BLaER1 treated with 17β-estradiol and CSF1 and Interleukin-3, amounts not matched to agents 10 nM and 100 nM (cell line): ENCODE measurements at regions not wholly inside any gene's neighbourhood (a gene's known extent, or its start where the extent isn't known, plus 50 kb on each side); places are given as distances from the start of the nearest gene placed in this dataset.

ENCODE experiments used
- H3K27ac ChIP-seq, 11 experiments: shearing (Covaris generic); formaldehyde crosslinking; 2 replicates each; pipeline ENCODE4 v1.8.1; 2022
- H3K27me3 ChIP-seq, 11 experiments: shearing (Covaris generic); formaldehyde crosslinking; 2 replicates each; pipeline ENCODE4 v1.8.1; 2022
- H3K36me3 ChIP-seq, 11 experiments: shearing (Covaris generic); formaldehyde crosslinking; 2 replicates each; pipeline ENCODE4 v1.8.1; 2022
- H3K4me1 ChIP-seq, 10 experiments: shearing (Covaris generic); formaldehyde crosslinking; 2 replicates each; pipeline ENCODE4 v1.8.1; 2022
- H3K4me2 ChIP-seq, 11 experiments: shearing (Covaris generic); formaldehyde crosslinking; 2 replicates each; pipeline ENCODE4 v1.8.1; 2022
- H3K4me3 ChIP-seq, 10 experiments: shearing (Covaris generic); formaldehyde crosslinking; 2 replicates each; pipeline ENCODE4 v1.8.1; 2022
- H3K9ac ChIP-seq, 11 experiments: shearing (Covaris generic); formaldehyde crosslinking; 2 replicates each; pipeline ENCODE4 v1.8.1; 2022
- H3K9me3 ChIP-seq, 11 experiments: shearing (Covaris generic); formaldehyde crosslinking; replicated peaks in 1 of 11; 2 replicates each; pipeline ENCODE4 v1.8.1; 2022
- H4K20me1 ChIP-seq, 11 experiments: shearing (Covaris generic); formaldehyde crosslinking; 2 replicates each; pipeline ENCODE4 v1.8.1; 2022
- Cebpa-rat ChIP-seq, 11 experiments: shearing (Covaris generic); IDR thresholded peaks; 2 replicates each; pipeline ENCODE4 v1.8.1; 2022

DNA sequence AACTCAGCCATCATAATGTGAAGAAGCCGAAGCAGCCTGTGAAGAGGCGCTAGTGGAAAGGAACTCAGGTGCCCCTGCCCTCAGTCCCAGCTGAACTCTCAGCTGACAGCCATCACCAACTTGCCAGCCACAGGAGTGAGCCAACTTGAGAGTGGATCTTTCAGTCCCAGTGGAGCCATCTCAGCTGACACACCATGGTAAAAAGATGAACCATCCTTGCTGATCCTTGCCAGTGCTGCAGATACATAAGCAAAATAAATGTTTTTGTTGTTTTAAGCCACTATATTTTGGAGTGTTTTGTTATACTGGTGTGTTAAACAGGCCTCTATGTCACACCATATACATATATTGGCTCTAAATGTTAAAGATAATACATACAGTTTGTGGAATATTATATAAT is 195.8 kb upstream of the SPRED2 start:
- no peak overlapping the region for H3K9ac ChIP-seq
- H3K36me3 ChIP-seq: no peaks in the 10 kb centered on the region
- no peak for TF ChIP-seq Cebpa-rat (IDR thresholded peaks at IDR 0.05)
- peaks cover 0 to 9% (median 5%) of the 10 kb centered on the region in 11 experiments; a peak in 13 of 22 replicates for H3K9me3 ChIP-seq
- no peak overlapping the region for H3K27ac ChIP-seq
- H3K4me1 ChIP-seq: peaks cover 0 to 23% (median 10%) of the 10 kb centered on the region in 10 experiments; a peak in 11 of 20 replicates
- H3K4me2 ChIP-seq: no peak overlapping the region
- H3K27me3 ChIP-seq: no peaks in the 10 kb centered on the region
- H3K4me3 ChIP-seq: no peak overlapping the region
- H4K20me1 ChIP-seq: no peaks in the 10 kb centered on the region

DNA sequence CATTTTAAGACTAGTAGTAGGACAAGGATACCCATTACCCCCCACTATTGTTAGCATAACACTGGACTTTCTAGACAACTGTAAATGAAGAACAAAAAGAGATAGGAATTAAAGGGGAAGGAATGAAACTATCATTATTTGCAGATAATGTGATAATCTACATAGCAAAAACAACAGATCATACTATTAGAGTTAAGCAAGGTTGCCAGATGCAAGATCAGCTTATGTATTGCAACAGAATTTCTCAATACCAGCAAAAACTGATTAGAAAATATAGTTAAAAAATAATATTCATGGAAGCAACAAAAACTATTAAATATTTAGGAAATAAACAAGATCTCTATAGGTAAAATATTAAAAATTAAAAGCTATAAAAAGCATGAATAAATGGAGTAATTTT is 194.4 kb upstream of the SPRED2 start:
- no peak overlapping the region for H3K4me2 ChIP-seq
- no peak overlapping the region for H3K4me3 ChIP-seq
- H3K9ac ChIP-seq: no peak overlapping the region
- TF ChIP-seq Cebpa-rat (IDR thresholded peaks at IDR 0.05): no peak
- peaks cover 0 to 23% (median 10%) of the 10 kb centered on the region in 10 experiments; a peak in 11 of 20 replicates for H3K4me1 ChIP-seq
- H3K27ac ChIP-seq: no peak overlapping the region
- no peaks in the 10 kb centered on the region for H3K36me3 ChIP-seq
- no peaks in the 10 kb centered on the region for H4K20me1 ChIP-seq
- no peaks in the 10 kb centered on the region for H3K27me3 ChIP-seq
- peaks cover 0 to 9% (median 5%) of the 10 kb centered on the region in 11 experiments; a peak in 13 of 22 replicates for H3K9me3 ChIP-seq

DNA sequence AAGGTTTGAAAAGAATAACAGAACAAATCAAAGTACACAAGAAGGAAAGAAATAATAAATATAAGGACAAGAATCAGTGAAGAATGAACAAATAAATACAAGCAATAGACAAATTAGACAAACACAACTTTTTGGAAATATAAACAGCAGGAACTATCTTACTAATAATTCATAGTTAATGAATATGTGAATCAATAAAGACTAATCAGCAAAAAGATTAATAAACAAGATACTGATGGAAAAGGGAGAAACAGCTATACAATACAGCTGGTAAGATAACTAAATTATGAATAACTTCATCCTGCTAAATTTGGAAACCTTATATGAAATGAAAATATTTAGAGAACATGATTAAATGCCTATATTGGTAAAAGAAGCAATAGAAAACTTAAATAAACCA is 193.6 kb upstream of the SPRED2 start:
- H3K9ac ChIP-seq: no peak overlapping the region
- peaks cover 0 to 9% (median 5%) of the 10 kb centered on the region in 11 experiments; a peak in 13 of 22 replicates for H3K9me3 ChIP-seq
- H3K27me3 ChIP-seq: no peaks in the 10 kb centered on the region
- TF ChIP-seq Cebpa-rat (IDR thresholded peaks at IDR 0.05): no peak
- H3K4me2 ChIP-seq: no peak overlapping the region
- no peak overlapping the region for H3K4me3 ChIP-seq
- H3K27ac ChIP-seq: no peak overlapping the region
- H4K20me1 ChIP-seq: no peaks in the 10 kb centered on the region
- peaks cover 0 to 15% (median 6%) of the 10 kb centered on the region in 10 experiments; a peak in 11 of 20 replicates for H3K4me1 ChIP-seq
- H3K36me3 ChIP-seq: no peaks in the 10 kb centered on the region

DNA sequence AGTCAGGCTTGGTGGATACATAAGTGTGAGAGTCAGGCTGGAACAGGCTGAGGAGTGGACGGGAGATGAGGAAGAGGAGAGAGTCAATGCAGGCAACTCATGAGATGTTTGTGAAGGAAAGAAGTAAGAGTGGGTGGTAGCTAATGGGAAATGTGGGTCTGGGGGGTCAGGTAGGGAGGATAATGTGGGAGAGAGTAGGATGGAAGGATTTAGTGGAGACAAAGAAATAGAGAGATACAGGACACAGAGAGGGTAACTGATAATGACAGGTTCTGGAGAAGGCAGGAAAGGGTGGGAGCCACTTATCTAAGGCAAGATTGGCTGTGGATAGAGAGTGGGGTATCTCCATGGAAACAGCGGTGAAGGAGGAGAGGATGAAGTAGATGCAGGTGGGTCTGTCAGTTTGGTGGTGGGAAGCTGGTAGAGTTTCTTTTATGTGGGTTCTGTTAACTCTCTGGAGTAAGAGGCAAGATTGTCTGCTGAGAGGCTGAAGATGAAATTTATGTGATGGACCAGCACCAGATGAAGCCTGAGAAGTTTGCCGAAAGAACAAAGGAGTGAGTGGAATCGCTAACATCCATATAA is 190.6 kb upstream of the SPRED2 start:
- Histone ChIP-seq H3K27ac (no peak overlapping the region), H3K4me2 (no peak overlapping the region), H3K9ac (no peak overlapping the region), H3K9me3 (peaks cover 0 to 4% (median 2%) of the 10 kb centered on the region in 11 experiments; a peak in 13 of 22 replicates), H4K20me1 (no peaks in the 10 kb centered on the region), H3K4me3 (no peak overlapping the region), H3K27me3 (no peaks in the 10 kb centered on the region), H3K36me3 (no peaks in the 10 kb centered on the region), H3K4me1 (peaks cover 0 to 8% (median 0%) of the 10 kb centered on the region in 10 experiments; a peak in 4 of 20 replicates)
- TF ChIP-seq Cebpa-rat (IDR thresholded peaks at IDR 0.05): no peak

DNA sequence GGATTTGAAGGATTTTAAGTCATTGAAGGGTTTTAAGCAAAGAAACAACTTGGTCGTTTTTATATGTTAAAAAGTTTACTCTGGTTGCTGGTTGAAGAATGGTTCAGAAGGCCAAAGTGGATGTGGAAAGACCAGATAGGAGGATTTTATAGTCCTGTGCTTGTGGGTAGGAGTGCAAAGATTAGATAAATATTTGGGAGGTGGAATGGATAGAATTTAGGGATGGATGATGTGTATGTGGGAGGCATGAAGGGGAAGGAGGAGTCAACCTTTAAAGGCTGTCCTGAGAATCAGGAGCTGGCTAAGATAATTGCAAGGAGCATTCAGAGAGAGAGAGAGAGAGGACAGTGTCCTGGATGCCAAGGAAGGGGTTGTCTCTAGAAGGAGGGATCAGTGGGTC is 190.1 kb upstream of the SPRED2 start:
- H4K20me1 ChIP-seq: no peaks in the 10 kb centered on the region
- no peaks in the 10 kb centered on the region for H3K27me3 ChIP-seq
- no peak overlapping the region for H3K4me3 ChIP-seq
- no peak overlapping the region for H3K4me2 ChIP-seq
- H3K4me1 ChIP-seq: peaks cover 0 to 8% (median 0%) of the 10 kb centered on the region in 10 experiments; a peak in 4 of 20 replicates
- no peaks in the 10 kb centered on the region for H3K9me3 ChIP-seq
- no peak for TF ChIP-seq Cebpa-rat (IDR thresholded peaks at IDR 0.05)
- no peak overlapping the region for H3K27ac ChIP-seq
- H3K9ac ChIP-seq: no peak overlapping the region
- H3K36me3 ChIP-seq: no peaks in the 10 kb centered on the region

DNA sequence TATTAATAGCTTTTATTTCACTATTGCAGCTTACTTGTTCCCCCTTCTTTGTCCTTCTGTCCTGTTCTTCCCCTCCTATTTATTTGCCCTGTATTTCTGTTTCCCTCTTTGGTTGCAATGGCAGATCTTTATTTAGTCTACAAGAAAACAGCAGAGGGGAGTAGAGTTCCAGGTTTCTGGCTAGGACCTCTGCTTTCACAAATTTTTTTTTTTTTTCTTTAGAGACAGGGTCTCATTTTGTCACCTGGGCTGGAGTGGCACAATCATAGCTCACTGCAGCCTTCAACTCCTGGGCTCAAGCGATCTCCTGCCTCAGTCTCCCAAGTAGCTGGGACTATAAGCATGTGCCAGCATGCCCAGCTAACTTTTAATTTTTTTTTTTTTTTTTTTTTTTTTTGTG is 188.1 kb upstream of the SPRED2 start:
- TF ChIP-seq Cebpa-rat (IDR thresholded peaks at IDR 0.05): no peak
- no peaks in the 10 kb centered on the region for H3K27me3 ChIP-seq
- no peak overlapping the region for H3K27ac ChIP-seq
- no peaks in the 10 kb centered on the region for H3K9me3 ChIP-seq
- H3K9ac ChIP-seq: no peak overlapping the region
- H3K36me3 ChIP-seq: no peaks in the 10 kb centered on the region
- no peak overlapping the region for H3K4me3 ChIP-seq
- H4K20me1 ChIP-seq: no peaks in the 10 kb centered on the region
- peak overlapping the region in 2 of 11 experiments; percentile 14 to 35; a peak in 2 of 22 replicates for H3K4me2 ChIP-seq
- H3K4me1 ChIP-seq: peaks cover 0 to 8% (median 0%) of the 10 kb centered on the region in 10 experiments; a peak in 4 of 20 replicates

DNA sequence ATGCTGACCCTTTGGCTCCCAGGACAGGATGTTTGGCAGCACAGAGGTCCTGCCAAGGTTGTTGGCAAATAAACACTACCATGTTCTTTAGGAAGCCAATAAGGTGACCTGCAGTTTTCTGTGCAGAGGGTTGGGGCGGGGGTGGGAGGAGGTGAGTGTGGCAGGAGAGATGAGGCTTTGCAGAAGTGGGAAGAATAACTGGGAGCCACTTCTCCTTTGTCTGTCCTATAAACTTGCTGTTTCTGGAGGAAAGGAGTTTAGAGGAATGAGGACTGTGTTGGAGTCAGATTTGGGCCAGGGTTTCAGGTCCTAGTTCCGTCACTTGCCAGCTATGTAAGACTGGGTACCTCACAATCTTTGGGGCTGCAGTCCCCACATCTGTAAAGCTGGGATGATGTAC is 187.6 kb upstream of the SPRED2 start:
- no peaks in the 10 kb centered on the region for H3K36me3 ChIP-seq
- no peaks in the 10 kb centered on the region for H4K20me1 ChIP-seq
- no peaks in the 10 kb centered on the region for H3K9me3 ChIP-seq
- peak overlapping the region in 2 of 11 experiments; percentile 14 to 35; a peak in 2 of 22 replicates for H3K4me2 ChIP-seq
- no peak overlapping the region for H3K27ac ChIP-seq
- no peak overlapping the region for H3K9ac ChIP-seq
- TF ChIP-seq Cebpa-rat (IDR thresholded peaks at IDR 0.05): no peak
- H3K4me3 ChIP-seq: no peak overlapping the region
- peaks cover 0 to 8% (median 0%) of the 10 kb centered on the region in 10 experiments; a peak in 4 of 20 replicates for H3K4me1 ChIP-seq
- no peaks in the 10 kb centered on the region for H3K27me3 ChIP-seq

DNA sequence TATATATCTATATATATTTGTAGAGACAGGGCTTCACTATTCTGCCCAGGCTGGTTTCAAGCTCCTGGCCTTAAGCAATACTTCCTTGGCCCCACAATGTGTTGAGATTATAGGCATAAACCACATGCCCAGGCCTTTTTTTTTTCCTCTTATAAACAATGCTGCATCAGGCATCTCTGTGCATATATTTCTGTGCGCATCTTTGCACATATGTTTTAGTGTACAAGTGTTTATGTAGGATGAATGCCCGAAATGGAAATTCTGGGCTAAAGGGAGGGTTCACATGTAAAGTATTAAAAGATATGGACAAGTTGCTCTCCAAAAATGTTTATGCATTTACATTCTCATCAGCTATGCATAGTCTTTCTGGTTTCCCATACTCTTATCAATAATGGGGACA is 183.2 kb upstream of the SPRED2 start:
- Histone ChIP-seq H3K9ac (no peak overlapping the region), H4K20me1 (no peaks in the 10 kb centered on the region), H3K36me3 (no peaks in the 10 kb centered on the region), H3K4me2 (no peak overlapping the region), H3K9me3 (0 out of 22 replicates have a peak, but pooled peaks cover 0 to 3% (median 0%) of the 10 kb centered on the region in 11 experiments), H3K4me1 (peaks cover 0 to 7% (median 0%) of the 10 kb centered on the region in 10 experiments; a peak in 3 of 20 replicates), H3K4me3 (no peak overlapping the region), H3K27me3 (no peaks in the 10 kb centered on the region), H3K27ac (no peak overlapping the region)
- no peak for TF ChIP-seq Cebpa-rat (IDR thresholded peaks at IDR 0.05)

DNA sequence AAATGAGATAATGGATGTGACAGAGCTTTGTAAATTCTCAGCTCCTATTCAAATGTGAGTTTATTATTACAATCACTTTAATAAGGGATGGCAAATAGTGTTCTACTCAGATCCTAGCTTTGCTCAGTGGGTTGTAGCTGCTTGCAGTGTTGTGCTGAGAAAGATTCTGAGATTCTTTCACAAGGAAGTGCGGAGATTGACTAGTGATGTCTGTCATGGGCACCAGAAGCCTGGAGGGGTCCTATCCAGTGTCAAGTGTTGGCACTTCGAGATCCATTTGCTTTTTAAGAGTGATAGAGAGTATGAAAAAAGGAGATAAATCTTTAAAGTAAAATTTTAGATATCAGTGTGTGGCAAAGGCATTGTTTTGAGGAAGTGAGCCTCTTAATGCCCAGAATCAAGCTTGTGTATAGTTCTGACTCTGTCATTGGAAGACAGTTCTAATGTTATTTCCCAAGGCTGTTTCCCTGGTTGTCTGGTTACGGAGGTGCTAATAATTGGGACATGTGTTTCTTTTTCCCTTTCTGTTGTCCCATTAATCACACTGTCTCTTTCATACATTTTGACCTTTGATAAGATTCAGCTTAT is 181.7 kb upstream of the SPRED2 start:
- Histone ChIP-seq H4K20me1 (no peaks in the 10 kb centered on the region), H3K9ac (no peak overlapping the region), H3K4me3 (no peak overlapping the region), H3K4me1 (peaks cover 0 to 5% (median 3%) of the 10 kb centered on the region in 10 experiments; a peak in 9 of 20 replicates), H3K4me2 (no peak overlapping the region), H3K9me3 (0 out of 22 replicates have a peak, but pooled peaks cover 0 to 3% (median 0%) of the 10 kb centered on the region in 11 experiments), H3K27ac (no peak overlapping the region), H3K27me3 (no peaks in the 10 kb centered on the region), H3K36me3 (no peaks in the 10 kb centered on the region)
- TF ChIP-seq Cebpa-rat (IDR thresholded peaks at IDR 0.05): no peak
